ENCODE measurements at regions not wholly inside any gene's neighbourhood (a gene's known extent, or its start where the extent isn't known, plus 50 kb on each side); places are given as distances from the start of the nearest gene placed in this dataset.

- TF ChIP-seq POLR2A (IDR thresholded peaks at IDR 0.05; ENCODE audit: low read depth, low read length) = no peak
- no peak for TF ChIP-seq TAF1 (IDR thresholded peaks at IDR 0.05; ENCODE audit: low read depth, low read length)
- TF ChIP-seq SPI1 (IDR thresholded peaks at IDR 0.05; ENCODE audit: low read depth, low read length) = no peak
- TF ChIP-seq POLR2AphosphoS5 (IDR thresholded peaks at IDR 0.05; ENCODE audit: low read depth, low read length) = no peak
Observed at GRCh38 chr2:17258861-17259260, 259.4 kb downstream of the RAD51AP2 start.
